ENCODE measurements at regions not wholly inside any gene's neighbourhood (a gene's known extent, or its start where the extent isn't known, plus 50 kb on each side); places are given as distances from the start of the nearest gene placed in this dataset.

GRCh38 chr12:116666305-116666673, 71.6 kb downstream of the SPRING1 start:
- Histone ChIP-seq H3K79me2 (ENCODE audit: insufficient read depth) (no peaks in the 10 kb centered on the region), H4K20me1 (ENCODE audit: insufficient read depth) (no peaks in the 10 kb centered on the region), H3K4me2 (no peak overlapping the region), H3K4me1 (ENCODE audit: control insufficient read depth in 1 of 2, insufficient read depth in 2 of 2, low read depth in 1 of 2, low read length in 1 of 2) (peaks cover 0 to 3% of the 10 kb centered on the region in 2 experiments; a peak in 1 of 4 replicates), H3F3A (replicated peaks; ENCODE audit: insufficient read depth) (no peaks in the 10 kb centered on the region), H3K27ac (ENCODE audit: low read depth in 2 of 2, low read length in 1 of 2) (no peak overlapping the region), H3K9me2 (no peaks in the 10 kb centered on the region), H3K4me3 (ENCODE audit: low read depth in 2 of 2, low read length in 1 of 2) (no peak overlapping the region), H3K27me3 (ENCODE audit: insufficient read depth) (no peaks in the 10 kb centered on the region), H2AFZ (ENCODE audit: low read depth) (no peak overlapping the region), H3K9ac (no peak overlapping the region), H3K9me3 (no peaks in the 10 kb centered on the region), H3K36me3 (replicated peaks in 1 of 2; ENCODE audit: control insufficient read depth in 1 of 2, insufficient read depth in 2 of 2, low read length in 1 of 2) (no peaks in the 10 kb centered on the region)
- TF ChIP-seq EZH2phosphoT487 (IDR thresholded peaks at IDR 0.05; ENCODE audit: borderline replicate concordance, low read depth) (no peak), RCOR1 (IDR thresholded peaks at IDR 0.05; ENCODE audit: low read length) (no peak), MAX (IDR thresholded peaks at IDR 0.05; ENCODE audit: low read depth) (no peak), TAF1 (IDR thresholded peaks at IDR 0.05; ENCODE audit: borderline replicate concordance, low read depth, low read length) (no peak), JUND (IDR thresholded peaks at IDR 0.05) (no peak), YY1 (IDR thresholded peaks at IDR 0.05; ENCODE audit: low read depth) (no peak), ZBTB33 (IDR thresholded peaks at IDR 0.05; ENCODE audit: borderline replicate concordance, low read depth) (no peak), IRF3 (IDR thresholded peaks at IDR 0.05; ENCODE audit: low read depth, low read length) (no peak), FOXJ3 (CRISPR knock-in tag; IDR thresholded peaks at IDR 0.05) (no peak), RXRA (IDR thresholded peaks at IDR 0.05; ENCODE audit: borderline replicate concordance, low read depth) (no peak), NRF1 (IDR thresholded peaks at IDR 0.05; ENCODE audit: low read depth, low read length) (no peak), CTCF (IDR thresholded peaks at IDR 0.05) (no peak), SMC3 (IDR thresholded peaks at IDR 0.05; ENCODE audit: low read depth, low read length) (no peak), TCF12 (IDR thresholded peaks at IDR 0.05) (no peak)
- CTCF ChIA-PET: interaction anchor here (1.3 kb wide), 1 partner anchor 23 kb away, joined by 3 read pairs; no protein-coding TSS in a partner anchor
- WGBS (ENCODE audit: low lambda C conversion rate): 77% methylated on average over 10 of the region's 10 CpGs
- POLR2A ChIA-PET: no interaction called here
- no peak for DNase-seq
